Thyroid gland (tissue), 4 donors: ENCODE measurements at regions not wholly inside any gene's neighbourhood (a gene's known extent, or its start where the extent isn't known, plus 50 kb on each side); places are given as distances from the start of the nearest gene placed in this dataset.

ENCODE experiments used
- DNase-seq, 2 donors: peaks; one replicate each; pipeline ENCODE4 v3.0.0-alpha.2; 2019
- H3K27ac ChIP-seq, 3 donors: fragments of 200-600 bp; sonication (generic); 1 replicate in 2 of 3; 2 replicates in 1 of 3; pipeline ENCODE4 v1.5.1; 2016 to 2019; ENCODE audit warnings: mild to moderate bottlenecking in 1 of 3, moderate library complexity in 1 of 3
- H3K27me3 ChIP-seq: fragments of 200-600 bp; sonication (generic); one replicate; pipeline ENCODE4 v1.5.1; 2019
- H3K36me3 ChIP-seq, 2 donors: fragments of 200-600 bp; sonication (generic); one replicate each; pipeline ENCODE4 v1.5.1; 2016 to 2019
- H3K4me1 ChIP-seq, 2 donors: fragments of 200-600 bp; sonication (generic); one replicate each; pipeline ENCODE4 v1.5.1; 2017 to 2019
- H3K4me3 ChIP-seq, 3 donors: fragments of 200-600 bp; sonication (generic); replicated peaks in 1 of 3; 1 replicate in 2 of 3; 2 replicates in 1 of 3; pipeline ENCODE4 v1.5.1; 2016; ENCODE audit warnings: mild to moderate bottlenecking in 1 of 3
- H3K9me3 ChIP-seq: fragments of 200-600 bp; sonication (generic); one replicate; pipeline ENCODE4 v1.5.1; 2017
- CTCF ChIP-seq, 6 experiments: fragments of 200-600 bp in 3 of 6; fragments of 450-650 bp in 3 of 6; sonication (generic) in 3 of 6; IDR thresholded peaks; one replicate each; pipeline ENCODE4 v1.5.1; 2016 to 2019; ENCODE audit warnings: antibody characterized with exemption in 6 of 6, mild to moderate bottlenecking in 2 of 6, inconsistent platforms in 1 of 6, moderate library complexity in 1 of 6
- POLR2A ChIP-seq, 2 donors: fragments of 450-650 bp; IDR thresholded peaks; one replicate each; pipeline ENCODE4 v1.6.1; 2017; ENCODE audit warnings: antibody characterized with exemption in 2 of 2, mild to moderate bottlenecking in 2 of 2, moderate library complexity in 1 of 2
- WGBS, 2 donors: methylation state at CpG; one replicate each; pipeline ENCODE4 v1.1.5; 2017; 5-methylcytosine and 5-hydroxymethylcytosine counted together
- intact Hi-C: fragments of 100-400 bp; cut with DNase I; formaldehyde crosslinking; loops from one replicate; pipeline ENCODE4 v1.15.1; 2023

GRCh38 chr11:101692980-101693379 is 109.2 kb upstream of the TRPC6 start:
- no peaks in the 10 kb centered on the region for H3K27me3 ChIP-seq
- H3K4me1 ChIP-seq: no peaks in the 10 kb centered on the region
- 53 to 54% methylated on average over 1 of the region's 1 CpG for WGBS, 2 donors
- TF ChIP-seq CTCF (IDR thresholded peaks at IDR 0.05) (no peak), POLR2A (IDR thresholded peaks at IDR 0.05) (no peak)
- H3K9me3 ChIP-seq: no peaks in the 10 kb centered on the region
- intact Hi-C loops: no loop called here
- H3K36me3 ChIP-seq: no peaks in the 10 kb centered on the region
- H3K4me3 ChIP-seq: no peak overlapping the region
- no peak overlapping the region for H3K27ac ChIP-seq
- DNase-seq: no peak

DNA sequence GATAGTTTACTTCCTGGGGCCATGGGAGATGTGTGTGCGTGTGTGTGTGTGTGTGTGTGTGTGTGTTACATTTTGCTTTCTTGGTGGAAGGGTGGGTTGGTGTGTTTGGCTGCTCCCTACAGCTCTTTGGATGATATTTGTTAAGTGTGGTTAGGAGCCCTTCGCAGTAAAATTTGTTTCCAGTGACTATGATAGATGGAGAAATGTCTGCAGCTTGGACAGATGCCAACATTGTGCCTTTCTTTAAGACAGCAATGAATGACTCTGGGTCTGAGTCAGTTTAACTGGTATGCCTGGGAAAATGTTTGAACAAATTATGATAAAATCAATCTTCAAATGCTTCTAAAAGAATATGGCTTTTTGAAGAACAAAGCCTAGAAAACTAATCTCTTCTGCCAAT is 102.7 kb upstream of the TRPC6 start:
- Histone ChIP-seq H3K9me3 (no peaks in the 10 kb centered on the region), H3K36me3 (no peaks in the 10 kb centered on the region), H3K4me3 (no peak overlapping the region), H3K4me1 (no peaks in the 10 kb centered on the region), H3K27me3 (no peaks in the 10 kb centered on the region), H3K27ac (no peak overlapping the region)
- WGBS, 2 donors: 32 to 51% methylated on average over 2 of the region's 2 CpGs
- TF ChIP-seq CTCF (IDR thresholded peaks at IDR 0.05) (no peak), POLR2A (IDR thresholded peaks at IDR 0.05) (no peak)
- DNase-seq: no peak
- intact Hi-C loops: no loop called here

DNA sequence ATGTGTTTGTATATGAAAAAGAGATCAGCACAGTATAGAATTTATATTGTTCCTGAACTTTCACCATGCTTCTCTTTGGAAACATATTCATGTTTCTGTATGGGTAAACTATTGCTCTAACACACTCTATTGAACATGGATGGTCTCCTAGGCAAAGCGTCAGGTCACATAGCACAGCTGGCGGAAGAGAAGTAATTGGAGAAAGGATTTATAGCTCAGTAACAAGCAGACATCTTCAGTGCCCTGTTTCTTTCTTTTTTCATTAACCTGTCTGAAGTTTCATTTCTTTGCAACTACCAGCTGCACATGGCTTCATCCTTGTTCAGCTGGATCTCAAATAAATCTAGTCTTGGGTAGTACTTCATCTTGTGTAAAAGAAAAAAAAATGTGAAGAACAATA is 84.4 kb upstream of the TRPC6 start:
- no peak for DNase-seq
- intact Hi-C loops: no loop called here
- no peaks in the 10 kb centered on the region for H3K9me3 ChIP-seq
- H3K4me3 ChIP-seq: no peak overlapping the region
- TF ChIP-seq CTCF (IDR thresholded peaks at IDR 0.05): no peak
- TF ChIP-seq POLR2A (IDR thresholded peaks at IDR 0.05): no peak
- WGBS, 2 donors: 84 to 92% methylated on average over 2 of the region's 2 CpGs
- no peaks in the 10 kb centered on the region for H3K4me1 ChIP-seq
- no peak overlapping the region for H3K27ac ChIP-seq
- H3K27me3 ChIP-seq: no peaks in the 10 kb centered on the region
- H3K36me3 ChIP-seq: no peaks in the 10 kb centered on the region

GRCh38 chr11:101666916-101667315 is 83.1 kb upstream of the TRPC6 start:
- Histone ChIP-seq H3K27me3 (no peaks in the 10 kb centered on the region), H3K4me3 (no peak overlapping the region), H3K9me3 (no peaks in the 10 kb centered on the region), H3K27ac (no peak overlapping the region), H3K36me3 (no peaks in the 10 kb centered on the region), H3K4me1 (no peaks in the 10 kb centered on the region)
- TF ChIP-seq POLR2A (IDR thresholded peaks at IDR 0.05) (no peak), CTCF (IDR thresholded peaks at IDR 0.05) (no peak)
- 77 to 83% methylated on average over 3 of the region's 3 CpGs for WGBS, 2 donors
- no peak for DNase-seq
- intact Hi-C loops: no loop called here

GRCh38 chr11:101661559-101661958 is 77.8 kb upstream of the TRPC6 start:
- no peak for DNase-seq
- H3K27ac ChIP-seq: no peak overlapping the region
- WGBS, 2 donors: 98 to 100% methylated on average over 1 of the region's 1 CpG
- H3K9me3 ChIP-seq: no peaks in the 10 kb centered on the region
- no peak overlapping the region for H3K4me3 ChIP-seq
- no peak for TF ChIP-seq CTCF (IDR thresholded peaks at IDR 0.05)
- no peak for TF ChIP-seq POLR2A (IDR thresholded peaks at IDR 0.05)
- H3K4me1 ChIP-seq: no peaks in the 10 kb centered on the region
- H3K27me3 ChIP-seq: no peaks in the 10 kb centered on the region
- intact Hi-C loops: no loop called here
- no peaks in the 10 kb centered on the region for H3K36me3 ChIP-seq
